Ascending aorta (tissue), 2 donors: ENCODE measurements at regions not wholly inside any gene's neighbourhood (a gene's known extent, or its start where the extent isn't known, plus 50 kb on each side); places are given as distances from the start of the nearest gene placed in this dataset.

Experiments
- DNase-seq, 2 donors: peaks; one replicate each; pipeline ENCODE4 v3.0.0-alpha.2; 2019; ENCODE audit warnings: low spot score in 2 of 2
- H3K27ac ChIP-seq, 2 donors: fragments of 200-600 bp; sonication (generic); one replicate each; pipeline ENCODE4 v1.5.1; 2016 to 2017; ENCODE audit warnings: mild to moderate bottlenecking in 1 of 2
- H3K27me3 ChIP-seq: fragments of 200-600 bp; sonication (generic); one replicate; pipeline ENCODE4 v1.5.1; 2017
- H3K36me3 ChIP-seq, 2 donors: fragments of 200-600 bp; sonication (generic); one replicate each; pipeline ENCODE4 v1.5.1; 2016
- H3K4me1 ChIP-seq, 2 donors: fragments of 200-600 bp; sonication (generic); one replicate each; pipeline ENCODE4 v1.5.1; 2016 to 2017; ENCODE audit warnings: mild to moderate bottlenecking in 1 of 2
- H3K4me3 ChIP-seq, 2 donors: fragments of 200-600 bp; sonication (generic); one replicate each; pipeline ENCODE4 v1.5.1; 2016 to 2017; ENCODE audit warnings: mild to moderate bottlenecking in 1 of 2
- H3K9me3 ChIP-seq, 2 donors: fragments of 200-600 bp; sonication (generic); one replicate each; pipeline ENCODE4 v1.5.1; 2016
- intact Hi-C: fragments of 100-400 bp; cut with DNase I; formaldehyde crosslinking; loops from one replicate; pipeline ENCODE4 v1.15.1; 2023
- TF ChIP-seq, protein P1 (sequence below), 3 experiments: fragments of 200-600 bp in 2 of 3; fragments of 450-650 bp in 1 of 3; sonication (generic) in 2 of 3; IDR thresholded peaks; one replicate each; pipeline ENCODE4 v1.5.1; 2016 to 2019; ENCODE audit warnings: antibody characterized with exemption in 3 of 3, mild to moderate bottlenecking in 1 of 3, moderate library complexity in 1 of 3

DNA sequence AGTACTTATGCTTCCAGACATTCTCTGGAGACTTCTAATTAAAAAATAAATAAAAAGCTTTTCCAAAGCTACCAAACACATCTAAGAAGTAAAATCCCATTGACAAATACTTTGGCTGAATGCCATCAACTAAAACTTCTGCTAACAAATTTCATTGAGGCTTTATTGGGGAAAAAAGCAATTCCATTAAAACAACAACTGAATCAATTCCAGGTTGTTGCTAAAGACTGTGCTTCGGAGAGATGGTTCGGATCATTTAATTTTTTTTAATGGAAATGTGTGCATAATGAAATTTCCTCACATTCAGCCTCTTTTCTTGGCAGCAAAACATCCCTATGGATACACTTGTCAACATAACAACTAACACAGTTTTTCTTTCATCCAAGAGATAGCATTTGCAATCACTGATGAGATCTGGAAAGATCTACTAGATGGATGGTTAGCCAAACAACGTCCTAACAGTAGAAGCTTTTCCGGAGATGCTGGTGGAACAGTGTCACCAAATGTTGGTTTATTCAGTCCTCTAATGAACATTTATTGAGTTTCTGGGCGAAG lies 446.1 kb upstream of the FAM98A start:
- Histone ChIP-seq H3K4me3 (no peak overlapping the region), H3K36me3 (no peaks in the 10 kb centered on the region), H3K9me3 (no peaks in the 10 kb centered on the region), H3K27me3 (no peaks in the 10 kb centered on the region), H3K27ac (no peak overlapping the region), H3K4me1 (no peaks in the 10 kb centered on the region)
- DNase-seq = no peak
- TF ChIP-seq, protein P1, sequence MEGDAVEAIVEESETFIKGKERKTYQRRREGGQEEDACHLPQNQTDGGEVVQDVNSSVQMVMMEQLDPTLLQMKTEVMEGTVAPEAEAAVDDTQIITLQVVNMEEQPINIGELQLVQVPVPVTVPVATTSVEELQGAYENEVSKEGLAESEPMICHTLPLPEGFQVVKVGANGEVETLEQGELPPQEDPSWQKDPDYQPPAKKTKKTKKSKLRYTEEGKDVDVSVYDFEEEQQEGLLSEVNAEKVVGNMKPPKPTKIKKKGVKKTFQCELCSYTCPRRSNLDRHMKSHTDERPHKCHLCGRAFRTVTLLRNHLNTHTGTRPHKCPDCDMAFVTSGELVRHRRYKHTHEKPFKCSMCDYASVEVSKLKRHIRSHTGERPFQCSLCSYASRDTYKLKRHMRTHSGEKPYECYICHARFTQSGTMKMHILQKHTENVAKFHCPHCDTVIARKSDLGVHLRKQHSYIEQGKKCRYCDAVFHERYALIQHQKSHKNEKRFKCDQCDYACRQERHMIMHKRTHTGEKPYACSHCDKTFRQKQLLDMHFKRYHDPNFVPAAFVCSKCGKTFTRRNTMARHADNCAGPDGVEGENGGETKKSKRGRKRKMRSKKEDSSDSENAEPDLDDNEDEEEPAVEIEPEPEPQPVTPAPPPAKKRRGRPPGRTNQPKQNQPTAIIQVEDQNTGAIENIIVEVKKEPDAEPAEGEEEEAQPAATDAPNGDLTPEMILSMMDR (IDR thresholded peaks at IDR 0.05) = no peak
- intact Hi-C loops = no loop called here

DNA sequence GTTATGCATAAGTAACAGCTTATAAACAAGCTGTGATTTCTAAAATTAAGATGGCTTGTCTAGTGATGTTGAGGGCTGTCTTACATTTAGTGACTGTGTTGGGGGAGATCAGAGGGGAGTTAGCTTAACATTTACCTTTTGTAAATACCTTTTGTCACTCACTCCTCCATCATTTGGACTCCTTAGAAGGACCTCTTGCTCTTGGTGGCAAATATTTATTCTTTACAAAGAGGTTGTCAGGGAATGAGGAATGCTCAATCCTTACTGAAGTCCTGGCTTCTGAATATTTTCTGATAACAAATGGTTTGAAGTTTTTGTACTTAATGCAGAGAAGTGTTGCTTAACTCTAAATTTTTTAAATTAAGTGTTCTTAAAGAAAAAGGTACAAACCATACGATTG lies 438.8 kb upstream of the FAM98A start:
- no peaks in the 10 kb centered on the region for H3K9me3 ChIP-seq
- H3K4me3 ChIP-seq = no peak overlapping the region
- intact Hi-C loops = no loop called here
- no peak for DNase-seq
- no peaks in the 10 kb centered on the region for H3K36me3 ChIP-seq
- no peak overlapping the region for H3K27ac ChIP-seq
- TF ChIP-seq, protein P1 (IDR thresholded peaks at IDR 0.05) = no peak
- H3K27me3 ChIP-seq = no peaks in the 10 kb centered on the region
- H3K4me1 ChIP-seq = no peaks in the 10 kb centered on the region

DNA sequence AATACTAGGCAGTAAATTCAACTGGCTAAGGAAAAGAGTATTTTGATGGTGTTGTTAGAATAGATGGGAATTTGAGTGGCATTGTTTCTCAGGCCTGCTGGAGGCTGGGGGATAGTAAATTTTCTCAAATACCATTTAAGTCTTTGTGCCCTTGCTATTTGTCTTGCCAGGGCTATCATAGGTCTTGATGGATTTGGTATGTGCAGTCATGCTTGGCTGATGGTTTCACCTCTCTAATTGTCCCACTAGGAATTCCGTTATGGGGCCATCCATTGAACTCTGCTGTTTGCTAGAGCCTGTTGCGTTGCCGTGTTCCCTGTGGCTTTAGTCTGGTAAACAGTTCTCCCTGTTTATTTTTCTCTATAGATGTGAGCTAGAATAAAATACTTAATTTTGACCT lies 438.1 kb upstream of the FAM98A start:
- Histone ChIP-seq H3K4me1 (no peaks in the 10 kb centered on the region), H3K4me3 (no peak overlapping the region), H3K36me3 (no peaks in the 10 kb centered on the region), H3K27ac (no peak overlapping the region), H3K27me3 (no peaks in the 10 kb centered on the region), H3K9me3 (no peaks in the 10 kb centered on the region)
- DNase-seq = no peak
- TF ChIP-seq, protein P1 (IDR thresholded peaks at IDR 0.05) = no peak
- intact Hi-C loops = no loop called here

DNA sequence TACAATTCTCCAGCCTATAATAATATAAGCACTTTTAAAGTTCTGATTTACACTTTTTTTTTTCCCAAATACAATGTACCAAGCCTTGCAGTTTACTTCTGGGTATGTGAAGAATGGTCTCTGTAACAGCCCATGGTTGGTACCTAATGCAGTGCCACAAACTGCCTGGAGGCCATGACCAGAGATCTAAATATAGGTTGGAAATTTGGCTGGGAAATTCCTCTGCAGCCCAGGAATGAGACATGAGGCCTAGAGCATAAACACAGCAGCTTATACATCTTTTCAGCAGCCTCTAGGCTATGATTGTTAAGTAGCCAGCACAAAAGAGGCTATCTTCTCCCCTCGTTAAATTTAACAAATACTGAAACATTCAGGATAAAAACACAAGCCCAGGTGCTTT lies 432.0 kb upstream of the FAM98A start:
- Histone ChIP-seq H3K27ac (no peak overlapping the region), H3K27me3 (no peaks in the 10 kb centered on the region), H3K9me3 (no peaks in the 10 kb centered on the region), H3K4me1 (no peaks in the 10 kb centered on the region), H3K4me3 (no peak overlapping the region), H3K36me3 (no peaks in the 10 kb centered on the region)
- TF ChIP-seq, protein P1 (IDR thresholded peaks at IDR 0.05) = no peak
- intact Hi-C loops = no loop called here
- DNase-seq = no peak

DNA sequence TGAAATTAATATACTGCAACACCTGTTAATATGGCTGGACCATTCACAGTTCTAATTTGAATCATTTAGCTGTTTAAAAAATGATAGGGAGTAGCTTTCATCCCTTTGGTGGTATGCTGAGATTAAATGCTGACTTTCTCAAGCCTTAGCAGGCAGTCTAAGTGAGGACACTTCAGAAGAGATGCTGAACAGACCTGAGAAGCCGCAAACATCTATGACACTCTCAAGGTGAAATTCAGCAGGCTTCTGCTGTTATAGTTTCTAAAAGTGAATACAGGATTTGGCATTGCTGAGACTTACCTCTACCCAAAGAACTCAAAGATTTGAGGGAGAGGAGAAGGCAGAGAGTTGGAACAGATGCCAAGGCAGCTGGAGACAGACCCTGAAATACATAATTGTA lies 431.2 kb upstream of the FAM98A start:
- intact Hi-C loops = no loop called here
- DNase-seq = no peak
- TF ChIP-seq, protein P1 (IDR thresholded peaks at IDR 0.05) = no peak
- Histone ChIP-seq H3K27ac (no peak overlapping the region), H3K4me3 (no peak overlapping the region), H3K27me3 (no peaks in the 10 kb centered on the region), H3K36me3 (no peaks in the 10 kb centered on the region), H3K9me3 (no peaks in the 10 kb centered on the region), H3K4me1 (no peaks in the 10 kb centered on the region)

DNA sequence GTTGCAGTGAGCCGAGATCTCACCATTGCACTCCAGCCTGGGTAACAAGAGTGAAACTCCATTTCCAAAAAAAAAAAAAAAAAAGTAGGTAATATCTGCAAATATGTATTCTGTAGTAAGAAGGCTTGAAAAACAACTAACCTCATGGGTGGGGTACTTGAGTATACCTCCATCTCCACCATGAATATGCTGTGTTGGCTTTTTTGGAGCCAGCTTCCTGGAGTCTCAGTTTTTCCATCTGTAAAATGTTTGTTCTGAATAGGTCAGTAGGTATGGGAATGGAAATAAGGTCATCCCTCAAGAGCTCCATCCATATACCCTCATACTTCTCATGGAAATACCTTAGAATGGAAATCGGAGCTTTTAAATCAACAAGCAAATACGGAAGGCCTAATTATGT lies 430.0 kb upstream of the FAM98A start:
- no peaks in the 10 kb centered on the region for H3K36me3 ChIP-seq

More for the DNA sequence above, 430.0 kb upstream of the FAM98A start:
- H3K27ac ChIP-seq = no peak overlapping the region
- H3K4me3 ChIP-seq = no peak overlapping the region
- no peaks in the 10 kb centered on the region for H3K27me3 ChIP-seq
- no peaks in the 10 kb centered on the region for H3K4me1 ChIP-seq
- TF ChIP-seq, protein P1 (IDR thresholded peaks at IDR 0.05) = no peak
- DNase-seq = no peak
- intact Hi-C loops = no loop called here
- no peaks in the 10 kb centered on the region for H3K9me3 ChIP-seq
